ENCODE measurements at regions not wholly inside any gene's neighbourhood (a gene's known extent, or its start where the extent isn't known, plus 50 kb on each side); places are given as distances from the start of the nearest gene placed in this dataset.
"Not testable (repeated sequence)": the region's sequence is repeated elsewhere in the genome, so short reads cannot be mapped to it uniquely, and the experiment has no call there.

DNA sequence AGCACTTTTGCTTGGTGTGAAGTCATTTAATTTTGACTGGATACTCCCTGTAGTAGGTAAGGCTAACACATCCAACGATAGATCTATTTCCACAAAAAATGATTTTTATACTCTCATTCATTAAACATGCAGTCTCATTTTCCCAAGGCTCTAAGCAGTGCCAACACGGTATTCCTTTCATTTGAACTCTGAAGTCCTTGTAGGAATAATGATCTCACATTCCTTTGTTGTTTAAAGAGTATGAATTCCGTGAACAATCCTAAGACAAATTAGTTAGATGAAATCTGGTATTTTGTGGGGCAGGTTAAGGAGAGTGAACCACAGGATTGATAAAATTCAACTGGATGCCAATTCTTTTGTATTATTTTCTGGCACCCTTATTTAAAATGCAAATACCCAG lies 66.6 kb downstream of the LACC1 start:
- no peak for DNase-seq (ENCODE audit: low read depth)

DNA sequence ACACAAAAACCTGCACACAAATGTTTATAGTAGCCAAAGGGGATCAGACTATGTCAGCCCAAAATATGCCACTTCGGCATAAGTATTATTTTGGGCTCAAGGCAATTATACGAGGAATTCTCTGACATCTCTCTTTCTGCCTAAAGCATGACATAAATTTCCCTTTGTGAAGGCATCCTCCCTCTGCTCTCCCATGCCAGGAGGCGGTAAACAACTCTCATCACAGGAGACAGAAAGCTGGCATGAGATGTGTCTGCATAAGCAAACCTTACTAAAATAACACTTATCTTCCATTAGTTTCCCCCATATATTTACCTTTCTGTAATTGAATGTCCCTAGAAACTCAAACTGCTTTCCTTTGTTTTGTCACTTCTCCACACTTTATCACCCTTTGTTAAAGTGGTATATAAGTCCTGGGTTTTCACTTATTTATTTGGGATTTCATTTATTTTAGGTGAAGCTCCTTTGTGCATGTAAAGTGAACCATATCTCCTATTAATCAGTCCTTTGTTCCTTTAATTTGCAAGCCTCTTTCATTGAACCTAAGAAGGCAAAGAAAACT lies 68.3 kb downstream of the LACC1 start:
- no peak for DNase-seq (ENCODE audit: low read depth)

DNA sequence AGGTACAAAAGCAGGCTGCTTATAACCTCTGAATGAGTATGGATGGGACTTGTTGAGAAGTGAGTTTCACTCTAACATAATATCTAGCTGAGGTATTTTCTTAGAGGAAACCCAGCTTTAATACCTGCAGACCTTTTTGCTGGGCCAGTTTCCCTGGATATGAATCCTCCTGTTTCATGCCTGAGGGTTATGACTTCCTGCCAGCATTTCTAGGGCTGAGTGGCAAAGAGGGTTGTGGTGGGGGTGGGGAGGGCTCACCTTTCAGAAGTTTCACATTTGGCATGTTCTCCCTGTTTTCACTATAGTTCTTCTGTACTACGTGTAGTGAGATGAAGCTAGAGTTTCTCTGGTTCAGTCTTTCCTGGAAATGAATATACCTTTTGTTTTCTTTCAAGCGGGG lies 73.7 kb downstream of the LACC1 start:
- no peak for DNase-seq (ENCODE audit: low read depth)

DNA sequence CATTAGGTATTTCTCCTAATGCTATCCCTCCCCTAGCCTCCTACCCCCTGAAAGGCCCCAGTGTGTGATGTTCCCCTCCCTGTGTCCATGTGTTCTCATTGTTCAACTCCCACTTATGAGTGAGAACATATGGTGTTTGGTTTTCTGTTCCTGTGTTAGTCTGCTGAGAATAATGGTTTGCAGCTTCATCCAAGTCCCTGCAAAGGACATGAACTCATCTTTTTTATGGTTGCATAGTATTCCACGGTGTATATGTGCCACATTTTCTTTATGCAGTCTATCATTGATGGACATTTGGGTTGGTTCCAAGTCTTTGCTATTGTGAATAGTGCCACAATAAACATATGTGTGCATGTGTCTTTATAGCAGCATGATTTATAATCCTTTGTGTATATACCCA lies 77.3 kb downstream of the LACC1 start:
- DNase-seq (ENCODE audit: low read depth): not testable (repeated sequence)

DNA sequence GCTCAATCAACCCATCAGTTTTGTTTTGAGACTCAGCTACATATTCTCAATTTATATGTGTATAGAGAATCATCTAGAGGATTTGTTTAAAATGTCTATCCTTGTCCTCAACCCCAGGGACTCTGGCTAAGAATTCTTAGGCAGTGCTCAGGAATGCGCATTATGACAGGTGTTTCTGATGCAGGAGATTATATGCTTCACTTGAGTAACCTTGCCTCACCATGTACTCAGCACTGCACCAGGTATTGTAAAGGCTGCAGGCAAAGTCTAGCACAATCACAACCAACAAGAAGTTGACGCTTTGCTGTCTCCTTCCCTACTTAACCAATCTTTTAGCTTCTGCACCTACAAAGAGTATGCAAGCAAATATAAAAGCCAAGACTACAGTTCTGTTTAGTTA lies 79.6 kb downstream of the LACC1 start:
- no peak for DNase-seq (ENCODE audit: low read depth)

DNA sequence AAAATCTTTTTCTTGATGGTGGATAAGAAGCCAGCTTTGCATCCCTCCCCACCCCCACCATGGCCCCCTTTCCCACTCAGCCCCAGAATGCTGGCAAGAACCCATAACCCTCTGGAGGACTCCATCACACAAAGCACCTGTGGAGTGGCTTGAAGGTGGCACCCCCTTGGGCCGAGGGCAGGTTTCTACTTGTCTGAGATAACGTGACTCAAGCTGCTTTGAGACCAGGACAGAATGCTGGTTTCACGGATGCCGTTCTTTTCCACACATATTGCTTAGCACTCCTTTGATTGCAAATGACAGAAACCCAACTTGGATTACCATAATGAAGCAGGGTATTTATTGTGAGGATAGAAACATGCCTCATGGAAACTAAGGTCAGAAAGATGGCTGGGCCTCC lies 82.2 kb downstream of the LACC1 start:
- no peak for DNase-seq (ENCODE audit: low read depth)

DNA sequence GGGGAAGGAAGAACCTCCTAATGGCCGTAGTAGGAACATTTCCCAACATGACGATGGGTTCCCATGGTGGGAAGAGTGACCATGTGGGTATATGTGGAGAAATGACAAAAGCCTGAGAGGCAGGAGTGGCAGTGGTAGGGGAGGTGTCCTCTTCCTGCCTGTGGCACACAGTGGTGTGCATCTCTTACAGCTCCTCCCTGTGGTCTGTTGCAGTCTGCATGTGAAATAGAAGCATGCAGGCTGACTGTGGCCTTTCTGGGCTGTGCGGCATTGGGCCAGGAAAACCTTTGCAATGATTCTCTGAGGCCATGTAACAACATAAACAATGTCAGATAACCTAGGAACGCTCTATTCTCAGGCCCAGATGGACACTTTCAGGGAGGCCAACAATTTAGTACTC lies 84.0 kb downstream of the LACC1 start:
- no peak for DNase-seq (ENCODE audit: low read depth)

DNA sequence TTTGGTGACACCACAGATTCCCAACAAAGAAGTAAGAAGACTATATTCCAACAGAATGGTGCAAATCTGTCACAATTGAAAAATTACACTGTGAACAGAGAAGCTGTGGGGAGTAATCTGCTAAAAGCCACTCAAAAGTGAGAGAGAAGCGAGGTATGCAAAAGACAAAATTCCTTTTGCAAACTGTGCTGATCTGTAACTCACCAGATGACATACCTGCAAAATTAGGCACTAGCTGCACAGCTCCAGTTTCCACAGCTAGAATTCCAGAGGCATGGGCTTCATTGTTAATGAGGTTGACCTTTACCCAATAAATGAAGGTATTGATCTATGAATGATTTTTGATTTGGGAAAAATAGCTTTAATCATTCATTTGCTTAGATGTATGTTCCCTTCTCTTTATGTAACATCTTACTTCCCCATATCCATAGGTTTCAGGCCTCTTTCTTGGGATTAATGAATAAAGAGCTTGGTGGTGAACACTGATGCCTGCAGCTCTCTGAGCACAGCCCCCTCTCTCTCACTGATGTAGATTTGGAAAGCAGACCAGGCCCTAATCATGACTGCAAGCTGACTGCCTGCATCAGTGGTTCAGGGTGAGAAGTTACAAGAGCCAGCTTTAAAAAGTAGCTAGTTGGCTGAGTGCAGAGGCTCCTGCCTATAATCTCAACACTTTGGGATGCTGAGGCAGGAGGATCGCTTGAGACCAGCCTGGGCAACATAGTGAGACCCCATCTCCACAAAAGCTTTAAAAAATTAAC lies 85.2 kb downstream of the LACC1 start:
- DNase-seq (ENCODE audit: low read depth): no peak

DNA sequence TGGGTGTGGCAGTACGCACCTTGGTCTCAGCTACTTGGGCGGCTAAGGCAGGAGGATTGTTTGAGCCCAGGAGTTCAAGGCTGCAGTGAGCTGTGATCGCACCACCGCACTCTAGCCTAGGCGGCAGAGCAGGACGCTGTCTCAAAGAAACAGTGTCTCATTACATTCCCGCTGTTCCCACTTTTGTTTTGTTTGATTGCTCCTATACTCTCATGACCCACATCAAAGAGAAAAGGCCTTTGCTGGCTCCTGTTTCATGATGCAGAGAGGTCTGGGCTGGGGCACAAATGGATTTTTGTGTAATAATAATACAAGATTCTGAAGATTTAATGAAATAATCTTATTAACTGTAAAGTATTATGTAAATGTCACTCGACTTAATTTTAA lies 85.7 kb downstream of the LACC1 start:
- DNase-seq (ENCODE audit: low read depth): no peak

DNA sequence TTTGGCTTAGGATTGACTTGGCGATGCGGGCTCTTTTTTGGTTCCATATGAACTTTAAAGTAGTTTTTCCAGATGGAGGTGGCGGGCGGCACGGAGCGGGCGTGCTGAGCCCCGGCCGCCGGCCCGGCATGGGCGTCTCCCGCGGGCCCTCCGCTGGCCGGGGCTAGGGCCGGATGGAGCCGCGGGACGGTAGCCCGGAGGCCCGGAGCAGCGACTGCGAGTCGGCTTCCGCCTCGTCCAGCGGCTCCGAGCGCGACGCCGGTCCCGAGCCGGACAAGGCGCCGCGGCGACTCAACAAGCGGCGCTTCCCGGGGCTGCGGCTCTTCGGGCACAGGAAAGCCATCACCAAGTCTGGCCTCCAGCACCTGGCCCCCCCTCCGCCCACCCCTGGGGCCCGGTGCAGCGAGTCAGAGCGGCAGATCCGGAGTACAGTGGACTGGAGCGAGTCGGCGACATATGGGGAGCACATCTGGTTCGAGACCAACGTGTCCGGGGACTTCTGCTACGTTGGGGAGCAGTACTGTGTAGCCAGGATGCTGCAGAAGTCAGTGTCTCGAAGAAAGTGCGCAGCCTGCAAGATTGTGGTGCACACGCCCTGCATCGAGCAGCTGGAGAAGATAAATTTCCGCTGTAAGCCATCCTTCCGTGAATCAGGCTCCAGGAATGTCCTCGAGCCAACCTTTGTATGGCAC lies 88.7 kb downstream of the LACC1 start:
- not testable (repeated sequence) for DNase-seq (ENCODE audit: low read depth)

DNA sequence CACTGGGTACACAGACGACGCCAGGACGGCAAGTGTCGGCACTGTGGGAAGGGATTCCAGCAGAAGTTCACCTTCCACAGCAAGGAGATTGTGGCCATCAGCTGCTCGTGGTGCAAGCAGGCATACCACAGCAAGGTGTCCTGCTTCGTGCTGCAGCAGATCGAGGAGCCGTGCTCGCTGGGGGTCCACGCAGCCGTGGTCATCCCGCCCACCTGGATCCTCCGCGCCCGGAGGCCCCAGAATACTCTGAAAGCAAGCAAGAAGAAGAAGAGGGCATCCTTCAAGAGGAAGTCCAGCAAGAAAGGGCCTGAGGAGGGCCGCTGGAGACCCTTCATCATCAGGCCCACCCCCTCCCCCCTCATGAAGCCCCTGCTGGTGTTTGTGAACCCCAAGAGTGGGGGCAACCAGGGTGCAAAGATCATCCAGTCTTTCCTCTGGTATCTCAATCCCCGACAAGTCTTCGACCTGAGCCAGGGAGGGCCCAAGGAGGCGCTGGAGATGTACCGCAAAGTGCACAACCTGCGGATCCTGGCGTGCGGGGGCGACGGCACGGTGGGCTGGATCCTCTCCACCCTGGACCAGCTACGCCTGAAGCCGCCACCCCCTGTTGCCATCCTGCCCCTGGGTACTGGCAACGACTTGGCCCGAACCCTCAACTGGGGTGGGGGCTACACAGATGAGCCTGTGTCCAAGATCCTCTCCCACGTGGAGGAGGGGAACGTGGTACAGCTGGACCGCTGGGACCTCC lies 89.4 kb downstream of the LACC1 start:
- DNase-seq (ENCODE audit: low read depth): not testable (repeated sequence)

DNA sequence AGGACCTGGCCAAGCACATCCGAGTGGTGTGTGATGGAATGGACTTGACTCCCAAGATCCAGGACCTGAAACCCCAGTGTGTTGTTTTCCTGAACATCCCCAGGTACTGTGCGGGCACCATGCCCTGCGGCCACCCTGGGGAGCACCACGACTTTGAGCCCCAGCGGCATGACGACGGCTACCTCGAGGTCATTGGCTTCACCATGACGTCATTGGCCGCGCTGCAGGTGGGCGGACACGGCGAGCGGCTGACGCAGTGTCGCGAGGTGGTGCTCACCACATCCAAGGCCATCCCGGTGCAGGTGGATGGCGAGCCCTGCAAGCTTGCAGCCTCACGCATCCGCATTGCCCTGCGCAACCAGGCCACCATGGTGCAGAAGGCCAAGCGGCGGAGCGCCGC lies 90.2 kb downstream of the LACC1 start:
- DNase-seq (ENCODE audit: low read depth): not testable (repeated sequence)

DNA sequence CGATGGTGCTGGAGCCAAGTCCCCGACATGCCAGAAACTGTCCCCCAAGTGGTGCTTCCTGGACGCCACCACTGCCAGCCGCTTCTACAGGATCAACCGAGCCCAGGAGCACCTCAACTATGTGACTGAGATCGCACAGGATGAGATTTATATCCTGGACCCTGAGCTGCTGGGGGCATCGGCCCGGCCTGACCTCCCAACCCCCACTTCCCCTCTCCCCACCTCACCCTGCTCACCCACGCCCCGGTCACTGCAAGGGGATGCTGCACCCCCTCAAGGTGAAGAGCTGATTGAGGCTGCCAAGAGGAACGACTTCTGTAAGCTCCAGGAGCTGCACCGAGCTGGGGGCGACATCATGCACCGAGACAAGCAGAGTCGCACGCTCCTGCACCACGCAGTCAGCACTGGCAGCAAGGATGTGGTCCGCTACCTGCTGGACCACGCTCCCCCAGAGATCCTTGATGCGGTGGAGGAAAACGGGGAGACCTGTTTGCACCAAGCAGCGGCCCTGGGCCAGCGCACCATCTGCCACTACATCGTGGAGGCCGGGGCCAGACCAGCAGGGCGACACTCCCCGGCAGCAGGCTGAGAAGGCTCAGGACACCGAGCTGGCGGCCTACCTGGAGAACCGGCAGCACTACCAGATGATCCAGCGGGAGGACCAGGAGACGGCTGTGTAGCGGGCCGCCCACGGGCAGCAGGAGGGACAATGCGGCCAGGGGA lies 91.0 kb downstream of the LACC1 start:
- DNase-seq (ENCODE audit: low read depth): not testable (repeated sequence)

DNA sequence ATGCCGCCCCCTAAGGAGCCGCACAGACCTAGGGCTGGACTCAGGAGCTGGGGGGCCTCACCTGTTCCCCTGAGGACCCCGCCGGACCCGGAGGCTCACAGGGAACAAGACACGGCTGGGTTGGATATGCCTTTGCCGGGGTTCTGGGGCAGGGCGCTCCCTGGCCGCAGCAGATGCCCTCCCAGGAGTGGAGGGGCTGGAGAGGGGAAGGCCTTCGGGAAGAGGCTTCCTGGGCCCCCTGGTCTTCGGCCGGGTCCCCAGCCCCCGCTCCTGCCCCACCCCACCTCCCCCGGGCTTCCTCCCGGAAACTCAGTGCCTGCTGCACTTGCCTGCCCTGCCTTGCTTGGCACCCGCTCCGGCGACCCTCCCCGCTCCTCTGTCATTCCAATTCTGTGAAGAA lies 91.6 kb downstream of the LACC1 start:
- DNase-seq (ENCODE audit: low read depth): not testable (repeated sequence)

DNA sequence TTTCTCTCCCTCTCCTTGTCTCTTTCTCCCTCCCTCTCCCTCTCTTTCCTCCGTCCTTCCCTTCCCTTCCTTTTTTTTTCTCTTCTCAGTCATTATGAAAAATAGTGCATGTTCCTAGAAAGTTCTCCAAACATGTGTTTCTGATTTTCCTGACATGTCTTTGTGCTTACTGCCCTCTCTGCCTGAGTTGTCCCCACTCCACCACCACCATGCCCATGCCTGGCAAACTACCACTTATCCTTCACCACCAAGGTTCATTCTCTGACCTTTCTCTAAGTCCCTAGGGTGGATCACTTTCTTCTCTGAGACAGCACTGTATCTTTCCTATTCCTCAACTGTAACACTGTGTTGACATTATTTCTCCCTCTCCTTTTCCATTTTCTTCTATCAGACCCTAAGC lies 98.2 kb downstream of the LACC1 start:
- no peak for DNase-seq (ENCODE audit: low read depth)

DNA sequence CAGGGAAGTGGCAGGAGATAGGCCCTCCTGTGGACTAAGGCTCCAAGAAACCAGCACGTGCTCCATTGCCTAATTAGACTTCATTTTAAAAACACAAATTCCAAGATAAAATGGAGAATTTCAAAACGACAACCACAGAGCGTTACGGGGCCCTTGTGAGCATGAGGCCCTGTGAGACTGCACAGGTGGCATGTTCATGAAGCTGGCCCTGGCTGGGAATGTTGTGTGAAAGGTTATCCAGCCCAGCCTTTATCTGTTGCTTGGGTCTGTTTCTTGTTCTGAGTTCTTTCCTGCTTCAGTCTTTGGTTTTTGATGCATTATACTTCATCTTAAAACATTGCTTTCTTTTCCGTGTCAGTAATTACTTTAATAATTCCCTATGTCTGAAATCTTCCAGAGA lies 99.0 kb downstream of the LACC1 start:
- DNase-seq (ENCODE audit: low read depth): no peak

DNA sequence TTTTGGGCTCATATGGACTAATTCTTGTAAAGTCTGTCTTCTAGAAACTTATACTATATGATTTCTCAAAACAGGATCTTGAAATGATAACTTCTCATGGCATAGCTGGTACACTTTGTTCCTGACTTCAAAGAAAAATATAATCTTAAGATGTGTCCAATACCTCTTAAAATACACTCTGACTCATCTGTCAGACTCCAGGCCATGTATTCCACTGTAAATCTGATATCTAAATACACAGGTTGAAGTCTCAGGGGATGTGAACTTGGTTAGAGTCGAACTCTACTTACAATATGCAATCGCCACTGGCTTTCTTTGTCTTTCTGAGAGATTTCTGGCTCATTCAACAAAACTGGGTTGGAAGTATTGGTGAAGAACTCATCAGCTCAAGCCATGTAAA lies 99.8 kb downstream of the LACC1 start:
- no peak for DNase-seq (ENCODE audit: low read depth)

DNA sequence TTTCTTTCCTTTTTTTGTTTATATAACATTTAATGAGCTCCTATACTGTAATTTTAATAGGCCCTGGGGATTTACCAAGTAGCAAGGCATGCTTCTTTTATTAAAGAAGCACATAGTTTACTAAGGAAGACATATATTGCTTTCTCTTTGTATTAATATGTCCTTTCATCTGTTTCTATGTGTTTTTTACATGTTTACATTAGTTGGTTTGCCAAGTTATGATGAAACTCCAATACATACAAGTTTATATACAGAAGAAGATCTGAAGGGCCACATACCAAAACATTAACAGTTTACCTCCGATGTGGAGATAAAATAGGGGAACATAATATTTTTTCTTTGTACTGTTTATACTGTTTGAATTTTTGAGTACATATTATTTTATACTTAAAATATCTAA lies 100.9 kb downstream of the LACC1 start:
- no peak for DNase-seq (ENCODE audit: low read depth)

DNA sequence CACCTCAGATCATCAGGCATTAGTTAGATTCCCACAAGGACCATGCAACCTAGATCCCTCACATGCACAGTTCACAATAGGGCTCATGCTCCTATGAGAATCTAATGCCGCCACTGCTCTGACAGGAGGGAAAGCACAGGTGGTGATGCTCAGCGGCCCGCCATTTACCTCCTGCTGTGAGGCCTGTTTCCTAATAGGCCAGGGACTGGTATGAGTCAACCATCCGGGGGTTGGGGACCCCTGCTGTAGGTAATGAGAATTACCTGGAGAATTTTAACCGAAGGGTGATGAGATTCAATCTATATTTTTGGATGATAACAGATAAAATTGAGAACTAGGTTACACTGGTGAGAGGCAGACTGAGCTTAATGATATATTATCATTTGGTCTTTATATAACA lies 101.4 kb downstream of the LACC1 start:
- no peak for DNase-seq (ENCODE audit: low read depth)

DNA sequence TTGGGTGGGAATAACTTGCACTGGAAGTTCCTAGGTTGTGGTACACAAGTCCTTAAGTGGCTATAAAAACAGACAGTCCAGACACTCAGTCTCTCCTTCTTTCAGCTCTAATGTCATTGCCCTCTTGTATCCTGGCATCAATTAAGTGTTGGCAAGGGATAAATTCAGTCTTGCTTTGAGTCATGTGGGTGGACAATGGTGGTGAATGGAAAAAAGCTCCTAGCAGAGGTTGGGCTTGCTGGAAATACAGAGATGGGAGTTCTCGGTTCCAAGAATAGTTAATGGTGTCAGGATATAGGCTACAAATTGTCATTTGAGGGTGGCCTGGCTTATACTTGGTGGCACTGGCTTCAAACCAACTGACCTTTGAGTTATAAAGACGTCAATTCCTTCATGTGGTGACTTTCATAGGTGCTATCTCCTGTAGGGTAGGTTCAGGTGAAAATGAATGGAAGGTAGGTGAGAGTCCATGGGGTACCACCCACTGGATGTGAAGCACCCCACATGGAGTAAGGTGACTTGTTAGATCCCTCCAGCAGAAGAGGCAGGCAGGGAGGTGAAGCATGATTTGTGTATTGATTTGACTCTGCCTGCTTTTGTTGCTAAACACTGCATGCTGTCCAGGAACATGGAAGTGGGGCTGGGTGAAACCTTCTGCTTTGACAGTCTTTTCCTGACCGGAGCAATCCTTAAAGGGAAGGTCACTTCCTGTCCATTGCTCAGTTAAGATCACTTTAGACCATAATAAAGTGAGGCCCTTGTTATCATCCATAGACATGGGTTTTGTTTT lies 102.0 kb downstream of the LACC1 start:
- no peak for DNase-seq (ENCODE audit: low read depth)

DNA sequence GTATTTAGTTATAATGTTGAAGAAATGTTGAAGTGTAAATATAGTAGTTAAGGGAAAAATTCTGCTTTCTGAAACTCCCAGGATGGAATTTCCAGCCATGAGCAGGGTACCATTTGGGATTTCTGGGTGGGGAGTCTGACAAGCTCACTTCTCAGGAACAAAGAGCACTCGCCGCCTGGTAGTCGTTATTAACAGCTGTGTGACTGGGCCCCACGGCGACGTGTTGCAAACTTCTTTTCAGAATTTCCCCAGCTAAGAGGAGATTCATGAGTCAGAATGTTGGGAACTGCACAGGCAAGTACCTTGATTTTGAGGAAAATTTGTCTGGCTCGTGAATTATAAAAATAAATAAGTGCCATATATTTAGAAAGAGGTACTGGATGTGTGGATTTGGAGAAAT lies 103.7 kb downstream of the LACC1 start:
- DNase-seq (ENCODE audit: low read depth): no peak
